H9 (cell line): ENCODE measurements at regions not wholly inside any gene's neighbourhood (a gene's known extent, or its start where the extent isn't known, plus 50 kb on each side); places are given as distances from the start of the nearest gene placed in this dataset.

Experiments used
- DNase-seq: peaks from one replicate; pipeline ENCODE4 v3.0.0-alpha.2; 2017
- H2AFZ ChIP-seq: one replicate; pipeline ENCODE4 v1.6.1; 2013; ENCODE audit warnings: mild to moderate bottlenecking, low read length, control low read depth, moderate library complexity
- H2AK5ac ChIP-seq: 2 replicates; pipeline ENCODE4 v1.6.1; 2013; ENCODE audit warnings: low read length, control low read depth, mixed read lengths; ENCODE audit not compliant: insufficient read length
- H2BK120ac ChIP-seq: one replicate; pipeline ENCODE4 v1.6.1; 2013; ENCODE audit warnings: low read depth, mild to moderate bottlenecking, low read length, control low read depth, inconsistent platforms; ENCODE audit not compliant: poor library complexity, severe bottlenecking
- H2BK12ac ChIP-seq: 2 replicates; pipeline ENCODE4 v1.6.1; 2013; ENCODE audit warnings: low read length, control low read depth, mixed read lengths, low read depth; ENCODE audit not compliant: insufficient read length
- H2BK15ac ChIP-seq: 2 replicates; pipeline ENCODE4 v1.6.1; 2013; ENCODE audit warnings: low read depth, low read length, control low read depth
- H2BK20ac ChIP-seq: one replicate; pipeline ENCODE4 v1.6.1; 2013; ENCODE audit warnings: low read depth, mild to moderate bottlenecking, low read length, control low read depth, inconsistent platforms; ENCODE audit not compliant: poor library complexity, severe bottlenecking
- H2BK5ac ChIP-seq: 2 replicates; pipeline ENCODE4 v1.6.1; 2013; ENCODE audit warnings: low read length, control low read depth, mixed read lengths; ENCODE audit not compliant: insufficient read length
- H3K14ac ChIP-seq: 2 replicates; pipeline ENCODE4 v1.6.1; 2013; ENCODE audit warnings: low read length, control low read depth; ENCODE audit not compliant: insufficient read depth
- H3K18ac ChIP-seq: 2 replicates; pipeline ENCODE4 v1.6.1; 2013; ENCODE audit warnings: low read depth, mild to moderate bottlenecking, mixed read lengths, low read length, control low read depth; ENCODE audit not compliant: insufficient read length
- H3K23ac ChIP-seq: 2 replicates; pipeline ENCODE4 v1.6.1; 2013; ENCODE audit warnings: low read length, control low read depth, mixed read lengths, low read depth; ENCODE audit not compliant: insufficient read length
- H3K23me2 ChIP-seq: 2 replicates; pipeline ENCODE4 v1.6.1; 2013; ENCODE audit warnings: low read depth, mild to moderate bottlenecking, mixed read lengths, low read length, control low read depth; ENCODE audit not compliant: insufficient read length, poor library complexity, severe bottlenecking
- H3K27ac ChIP-seq: 2 replicates; pipeline ENCODE4 v1.5.1; 2013; ENCODE audit warnings: low read length, control low read depth, mixed read lengths, low read depth; ENCODE audit not compliant: insufficient read length
- H3K27me3 ChIP-seq: 2 replicates; pipeline ENCODE4 v1.6.1; 2013; ENCODE audit warnings: low read length, control low read depth, inconsistent platforms; ENCODE audit not compliant: insufficient read depth
- H3K4ac ChIP-seq: 2 replicates; pipeline ENCODE4 v1.6.1; 2013; ENCODE audit warnings: low read depth, mild to moderate bottlenecking, control low read depth, inconsistent platforms, low read length, moderate library complexity
- H3K4me1 ChIP-seq: 2 replicates; pipeline ENCODE4 v1.6.1; 2013; ENCODE audit warnings: low read length, control low read depth, inconsistent platforms; ENCODE audit not compliant: insufficient read depth
- H3K4me2 ChIP-seq: 2 replicates; pipeline ENCODE4 v1.6.1; 2013; ENCODE audit warnings: low read length, control low read depth, mixed read lengths; ENCODE audit not compliant: insufficient read length, insufficient read depth
- H3K56ac ChIP-seq: 2 replicates; pipeline ENCODE4 v1.6.1; 2013; ENCODE audit warnings: low read depth, mild to moderate bottlenecking, mixed read lengths, low read length, control low read depth; ENCODE audit not compliant: insufficient read length
- H3K79me1 ChIP-seq: 2 replicates; pipeline ENCODE4 v1.6.1; 2013; ENCODE audit warnings: low read depth, mild to moderate bottlenecking, moderate library complexity, low read length, control low read depth, inconsistent platforms; ENCODE audit not compliant: insufficient read depth, poor library complexity, severe bottlenecking
- H3K79me2 ChIP-seq: 2 replicates; pipeline ENCODE4 v1.6.1; 2013; ENCODE audit warnings: low read length, control low read depth, inconsistent platforms; ENCODE audit not compliant: insufficient read depth
- H3K9ac ChIP-seq: 2 replicates; pipeline ENCODE4 v1.6.1; 2013; ENCODE audit warnings: low read length, control low read depth, mixed read lengths; ENCODE audit not compliant: insufficient read length; ENCODE audit errors: extremely low read depth
- H3K9me3 ChIP-seq: one replicate; pipeline ENCODE4 v1.6.1; 2013; ENCODE audit warnings: low read depth, low read length, inconsistent platforms; ENCODE audit not compliant: control insufficient read depth
- H3T11ph ChIP-seq: one replicate; pipeline ENCODE4 v1.6.1; 2013; ENCODE audit warnings: mild to moderate bottlenecking, low read length, control low read depth, inconsistent platforms
- H4K20me1 ChIP-seq: one replicate; pipeline ENCODE4 v1.6.1; 2013; ENCODE audit not compliant: control insufficient read depth, insufficient read length, insufficient read depth
- H4K5ac ChIP-seq: 2 replicates; pipeline ENCODE4 v1.6.1; 2013; ENCODE audit warnings: low read depth, mild to moderate bottlenecking, mixed read lengths, low read length, control low read depth; ENCODE audit not compliant: insufficient read length
- H4K8ac ChIP-seq: replicated peaks from 2 replicates; pipeline ENCODE4 v1.6.1; 2013; ENCODE audit warnings: low read length, control low read depth, mixed read lengths, low read depth; ENCODE audit not compliant: insufficient read length
- H4K91ac ChIP-seq: 2 replicates; pipeline ENCODE4 v1.6.1; 2013; ENCODE audit warnings: low read depth, mild to moderate bottlenecking, moderate library complexity, mixed read lengths, low read length, control low read depth; ENCODE audit not compliant: insufficient read length
- H3K27ac Mint-ChIP-seq, 3 experiments: 2 replicates in 2 of 3; 3 replicates in 1 of 3; pipeline ENCODE4 v1.8.0; 2020 to 2021; ENCODE audit warnings: mixed read lengths in 3 of 3, mild to moderate bottlenecking in 1 of 3, moderate library complexity in 1 of 3
- H3K27me3 Mint-ChIP-seq: 2 replicates; pipeline ENCODE4 v1.8.0; 2021; ENCODE audit warnings: low read depth, mild to moderate bottlenecking, moderate library complexity, mixed read lengths
- H3K36me3 Mint-ChIP-seq, 3 experiments: 2 replicates in 2 of 3; 3 replicates in 1 of 3; pipeline ENCODE4 v1.8.0; 2020 to 2021; ENCODE audit warnings: low read depth in 3 of 3, mixed read lengths in 3 of 3; ENCODE audit not compliant: insufficient read depth in 1 of 3
- H3K4me1 Mint-ChIP-seq, 2 experiments: 2 replicates each; pipeline ENCODE4 v1.8.0; 2020; ENCODE audit warnings: mixed read lengths in 2 of 2
- H3K4me3 Mint-ChIP-seq, 2 experiments: 2 replicates in 1 of 2; 3 replicates in 1 of 2; pipeline ENCODE4 v1.8.0; 2020 to 2021; ENCODE audit warnings: mild to moderate bottlenecking in 2 of 2, mixed read lengths in 2 of 2, moderate library complexity in 1 of 2
- H3K9me3 Mint-ChIP-seq, 2 experiments: 2 replicates in 1 of 2; 3 replicates in 1 of 2; pipeline ENCODE4 v1.8.0; 2020; ENCODE audit warnings: mild to moderate bottlenecking in 2 of 2, mixed read lengths in 2 of 2, moderate library complexity in 1 of 2
- CTCF ChIP-seq: fragments of 200-600 bp; sonication (generic); conservative IDR thresholded peaks from 3 replicates; pipeline ENCODE4 v1.8.0; 2021; ENCODE audit warnings: antibody characterized with exemption, mild to moderate bottlenecking
- WGBS: extraction: QIAGEN DNeasy Blood & Tissue Kit; methylation state at CpG from one replicate; pipeline ENCODE4 v1.1.7; 2013; ENCODE audit warnings: missing lambda C conversion rate, low lambda C conversion rate, mixed read lengths; ENCODE audit not compliant: insufficient read length; ENCODE audit errors: extremely low coverage; 5-methylcytosine and 5-hydroxymethylcytosine counted together

- peaks cover 53 to 56% of the 10 kb centered on the region in 2 experiments for H3K4me1 Mint-ChIP-seq
- Histone ChIP-seq H3K18ac (no peak overlapping the region), H2BK12ac (no peak overlapping the region), H3K27ac (no peak overlapping the region), H3K79me2 (no peaks in the 10 kb centered on the region), H3K27me3 (no peaks in the 10 kb centered on the region), H2BK5ac (no peak overlapping the region), H3K23ac (no peak overlapping the region), H3T11ph (no peak overlapping the region), H3K23me2 (no peaks in the 10 kb centered on the region), H3K4me1 (peaks cover 9% of the 10 kb centered on the region), H3K4ac (no peak overlapping the region), H3K9me3 (no peaks in the 10 kb centered on the region), H3K56ac (no peak overlapping the region), H2AFZ (no peak overlapping the region), H3K4me2 (no peak overlapping the region), H4K8ac (no peak overlapping the region), H2BK120ac (no peak overlapping the region), H2BK20ac (no peak overlapping the region), H4K91ac (no peak overlapping the region), H2AK5ac (no peak overlapping the region), H3K9ac (no peak overlapping the region), H3K14ac (no peak overlapping the region), H4K5ac (no peak overlapping the region), H2BK15ac (no peak overlapping the region), H3K79me1 (no peaks in the 10 kb centered on the region), H4K20me1 (no peaks in the 10 kb centered on the region)
- WGBS = no CpG with 5 or more reads among the region's 6 CpGs
- no peak for TF ChIP-seq CTCF
- no peaks in the 10 kb centered on the region for H3K27me3 Mint-ChIP-seq
- peak overlapping the region in 2 of 3 experiments; percentile 5 to 57; a peak in 4 of 7 replicates for H3K27ac Mint-ChIP-seq
- peaks cover 5 to 6% of the 10 kb centered on the region in 2 experiments for H3K9me3 Mint-ChIP-seq
- H3K4me3 Mint-ChIP-seq = no peak overlapping the region; a peak in 1 of 5 replicates
- no peak for DNase-seq
- peaks cover 0 to 5% (median 3%) of the 10 kb centered on the region in 3 experiments; a peak in 6 of 7 replicates for H3K36me3 Mint-ChIP-seq
Measured at GRCh38 chr3:63132461-63133250, 145.5 kb upstream of the SYNPR start.
